HG02973 (cell line): ENCODE measurements at regions not wholly inside any gene's neighbourhood (a gene's known extent, or its start where the extent isn't known, plus 50 kb on each side); places are given as distances from the start of the nearest gene placed in this dataset.

Source experiments
- ATAC-seq: cut with Tn5 transposase; IDR thresholded peaks from one replicate; pipeline ENCODE4 v1.9.1; 2021; ENCODE audit warnings: moderate library complexity; ENCODE audit not compliant: unreplicated experiment

DNA sequence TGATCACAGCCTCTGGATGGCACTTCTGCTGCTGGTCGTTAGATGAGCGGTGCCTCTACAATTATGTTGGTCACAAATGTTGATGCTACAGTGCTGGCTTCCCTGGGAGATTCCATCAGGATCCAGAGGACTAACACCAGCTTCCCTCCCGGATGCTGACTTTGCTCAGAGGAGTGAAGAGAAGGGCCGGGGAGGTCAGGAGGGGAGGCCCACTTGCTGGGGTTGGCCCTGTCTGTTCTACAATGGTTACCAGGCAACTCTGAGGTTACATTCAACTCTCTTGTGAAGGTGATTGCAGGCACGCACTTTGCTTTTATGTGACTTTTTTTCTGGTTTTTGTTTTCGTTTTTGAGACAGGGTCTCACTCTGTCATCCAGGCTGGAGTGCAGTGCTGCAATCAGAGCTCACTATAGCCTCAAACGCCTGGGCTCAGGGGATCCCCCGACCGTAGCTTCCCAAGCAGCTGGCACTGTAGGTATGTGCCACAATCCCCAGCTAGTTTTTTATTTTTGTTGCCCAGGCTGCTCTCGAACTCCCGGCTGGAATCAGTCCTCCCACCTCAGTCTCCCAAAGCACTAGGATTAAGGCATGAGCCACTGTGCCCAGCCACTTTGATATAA, 112.5 kb downstream of the ADSS2 start:
- ATAC-seq = no peak

DNA sequence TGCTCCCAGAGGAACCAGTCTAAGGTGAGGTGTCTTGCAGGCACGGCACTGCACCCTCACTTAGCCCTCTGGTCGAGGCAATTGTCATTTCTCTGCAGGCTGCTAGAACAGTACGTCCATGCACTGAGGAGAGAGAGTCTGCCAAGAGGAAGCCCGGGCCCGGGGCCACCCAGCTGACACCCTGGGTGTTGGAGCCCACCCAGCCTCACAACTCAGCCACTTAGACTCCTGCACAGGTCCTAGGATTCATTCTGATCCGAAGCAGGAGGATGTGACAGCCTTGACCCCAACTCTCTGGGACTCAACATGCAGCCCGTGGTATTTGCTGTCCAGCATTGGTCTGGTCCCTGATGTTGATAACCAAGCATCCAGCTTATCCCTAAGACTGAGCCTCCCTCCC, 111.9 kb downstream of the ADSS2 start:
- ATAC-seq = no peak

DNA sequence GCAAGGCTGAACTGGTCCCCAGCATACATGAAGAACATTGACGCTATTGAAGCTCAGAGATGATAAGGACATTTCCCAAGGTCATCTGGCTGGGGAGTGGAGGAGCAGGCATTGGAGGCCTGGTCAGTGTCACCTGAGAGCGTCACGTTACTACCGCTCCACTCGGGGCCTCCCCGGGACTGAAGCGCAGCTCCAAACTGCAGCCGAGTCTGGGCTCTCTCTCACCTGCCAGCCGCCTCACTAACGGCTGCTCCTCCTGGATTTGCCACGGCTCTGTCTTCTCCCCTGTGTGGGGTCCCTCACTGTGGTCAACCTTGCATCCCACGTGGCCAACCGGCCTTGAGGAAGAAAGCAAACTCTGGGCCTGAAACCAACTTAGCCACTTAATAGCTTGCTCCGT, 111.3 kb downstream of the ADSS2 start:
- no peak for ATAC-seq

DNA sequence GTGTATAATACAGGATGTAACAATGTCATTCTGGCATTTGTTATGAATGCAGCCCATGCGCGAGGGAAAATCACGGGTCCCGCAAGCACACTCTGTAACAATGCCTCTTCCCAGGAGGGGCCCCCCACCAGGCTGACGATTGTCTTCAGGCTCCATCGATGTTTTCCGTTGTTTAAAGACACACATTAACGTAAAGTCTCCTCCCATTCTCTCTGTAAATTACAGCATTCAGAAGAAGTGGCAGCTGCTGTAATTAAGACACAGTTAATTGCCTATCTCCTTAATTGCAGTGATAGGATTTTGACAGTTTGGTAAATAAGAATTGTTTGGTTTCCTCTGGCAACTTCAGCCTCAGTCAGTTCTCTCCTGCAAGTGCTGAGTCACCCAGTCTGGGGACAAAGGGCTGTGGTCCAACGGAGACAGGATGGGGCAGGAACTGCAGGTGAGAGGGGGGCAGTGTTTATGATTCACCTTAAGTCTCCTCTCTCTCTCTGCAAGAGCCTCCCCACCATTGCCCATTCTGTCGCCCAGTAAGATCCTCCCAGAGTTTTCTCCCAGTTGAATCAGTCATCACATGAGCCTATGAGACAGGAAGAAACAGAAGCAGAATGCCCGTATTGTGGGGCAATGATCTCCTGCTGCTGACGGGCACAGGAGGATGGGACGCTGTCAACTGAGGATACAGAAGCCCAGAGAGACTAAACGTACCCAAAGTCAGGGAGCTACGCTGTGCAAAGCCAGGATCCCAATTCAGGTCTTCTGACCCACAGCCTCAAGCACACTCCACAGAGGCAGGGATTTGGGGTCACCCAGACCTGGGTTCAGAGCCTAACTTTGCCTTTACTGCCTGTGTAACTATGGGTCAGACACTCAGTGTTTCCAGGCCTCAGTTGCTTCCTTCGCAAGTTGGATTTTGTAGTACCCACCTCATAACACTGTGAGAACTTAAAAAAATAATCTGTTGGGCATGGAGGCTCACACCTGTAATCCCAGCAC, 110.0 kb downstream of the ADSS2 start:
- no peak for ATAC-seq

DNA sequence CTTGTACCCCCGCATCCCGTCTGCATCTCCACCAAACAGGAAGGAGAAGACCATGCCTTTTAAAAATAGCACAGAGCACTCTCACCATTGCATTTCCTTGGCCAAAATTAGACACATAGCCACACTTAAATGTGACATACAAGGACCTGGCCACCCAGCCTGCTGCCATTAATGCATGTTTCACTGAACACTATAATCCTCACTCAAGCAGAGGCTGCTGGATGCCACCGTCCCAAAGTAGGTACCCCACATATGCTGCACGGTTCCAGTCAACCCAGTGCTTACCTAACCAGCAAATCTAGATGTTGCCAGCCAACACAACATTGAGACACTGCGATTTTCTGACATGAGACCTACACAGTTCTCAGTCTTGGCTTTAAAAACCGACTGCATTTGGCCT, 107.7 kb downstream of the ADSS2 start:
- ATAC-seq = no peak

DNA sequence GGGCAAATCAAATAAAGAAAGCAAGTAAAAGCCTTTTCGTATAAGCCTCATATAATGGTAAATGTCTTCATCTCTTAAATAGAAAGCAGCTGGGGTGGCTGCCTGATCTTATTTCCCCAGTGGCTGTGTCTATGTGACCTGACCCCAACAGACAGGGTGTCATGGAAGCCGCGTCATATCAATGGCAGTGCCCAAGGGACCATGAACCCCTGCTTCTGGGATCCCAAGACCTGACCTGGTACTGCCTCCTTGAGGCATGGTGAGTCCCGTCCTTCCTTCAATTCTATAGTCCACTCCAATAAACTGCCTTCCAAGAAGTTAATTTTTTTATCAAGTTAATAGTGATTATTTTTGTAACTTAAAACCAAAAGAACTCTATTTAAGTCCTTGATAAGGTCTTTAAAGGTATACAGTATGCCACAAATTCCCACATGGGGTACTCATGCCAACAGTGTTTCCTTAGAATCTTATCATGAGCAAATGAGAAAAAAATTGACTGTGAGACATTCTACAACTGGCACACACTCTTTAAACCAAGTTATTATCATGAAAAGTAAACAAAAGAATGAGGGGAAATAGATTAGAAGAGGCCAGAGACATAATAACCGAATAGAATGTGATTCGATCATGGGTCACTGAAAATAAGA, 104.6 kb downstream of the ADSS2 start:
- ATAC-seq = no peak

DNA sequence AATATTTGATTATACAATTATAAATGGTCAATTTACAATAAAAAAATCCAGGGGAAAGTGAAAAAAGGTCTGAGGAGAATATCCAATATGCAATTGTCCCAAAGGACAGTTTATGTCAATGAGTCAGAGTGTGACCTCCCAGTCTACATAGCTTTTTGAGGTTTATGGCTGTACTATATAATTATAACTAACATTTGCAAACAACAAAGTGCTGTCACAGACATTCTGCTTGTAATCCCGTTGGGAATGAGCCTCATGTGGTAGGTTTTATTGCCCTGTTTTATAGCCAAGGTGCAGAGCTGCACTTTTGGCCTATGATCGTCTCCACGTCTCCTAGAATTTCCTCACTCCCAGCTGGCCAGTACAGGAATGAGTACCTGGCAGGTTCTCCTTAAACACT, 103.8 kb downstream of the ADSS2 start:
- ATAC-seq = no peak

DNA sequence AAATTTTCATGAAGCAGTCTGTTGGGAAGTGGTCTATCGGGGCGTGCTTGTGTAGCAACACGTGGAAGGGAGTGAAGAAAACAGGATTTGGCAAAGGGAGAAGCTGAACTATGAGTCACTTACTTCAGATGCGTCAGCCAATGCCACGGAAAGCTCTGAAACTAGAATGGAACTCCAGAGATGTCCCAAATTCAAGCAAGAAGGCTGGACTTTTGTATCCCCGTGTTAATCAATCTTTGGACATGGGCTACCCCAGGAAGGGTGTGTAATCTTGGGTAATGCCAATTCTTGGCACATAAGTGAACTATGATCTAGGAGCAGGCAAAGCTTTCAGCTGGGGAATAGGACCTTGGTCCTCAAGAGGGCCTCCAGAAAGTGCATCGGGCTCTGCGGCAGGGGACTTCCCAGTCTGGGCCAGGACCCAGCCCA, 102.6 kb downstream of the ADSS2 start:
- no peak for ATAC-seq

DNA sequence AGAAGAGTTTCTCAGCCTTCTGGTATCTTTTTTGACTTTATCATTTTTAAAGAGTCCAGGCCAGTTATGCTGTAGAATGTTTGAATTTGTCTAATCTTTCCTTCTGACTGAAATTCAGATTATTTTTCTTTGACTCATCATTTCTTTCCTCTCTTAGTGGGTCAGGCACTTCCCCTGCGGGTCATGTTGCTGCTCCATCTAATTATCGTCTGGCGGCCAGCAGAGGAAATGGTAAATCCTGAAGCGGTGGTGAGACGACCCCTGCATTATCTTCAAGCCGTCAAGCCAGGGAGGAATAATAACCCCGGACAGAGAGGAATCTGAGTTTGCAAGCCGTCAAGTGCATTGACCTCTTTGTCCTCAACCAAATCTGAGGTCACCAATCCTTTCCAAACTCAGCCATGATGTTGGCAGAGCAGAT, 102.1 kb downstream of the ADSS2 start:
- ATAC-seq = peak; percentile 3

DNA sequence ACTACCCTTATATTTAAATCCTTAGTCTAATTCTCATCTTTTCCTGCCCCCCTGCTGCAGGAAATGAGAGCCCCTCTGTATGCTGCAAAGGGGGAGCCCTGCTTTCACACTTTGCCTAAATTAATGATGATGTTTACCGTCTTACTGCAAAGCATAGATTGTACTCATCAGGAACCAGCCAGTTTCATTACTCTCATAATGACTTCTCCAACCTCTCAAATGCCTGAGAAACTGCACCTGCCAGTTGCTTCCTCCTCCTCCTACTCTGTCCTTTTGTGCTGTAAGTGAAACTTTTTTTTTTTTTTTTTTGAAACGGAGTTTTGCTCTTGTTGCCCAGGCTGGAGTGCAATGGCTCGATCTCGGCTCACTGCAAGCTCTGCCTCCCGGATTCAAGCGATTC, 101.7 kb downstream of the ADSS2 start:
- peak; percentile 84 for ATAC-seq

DNA sequence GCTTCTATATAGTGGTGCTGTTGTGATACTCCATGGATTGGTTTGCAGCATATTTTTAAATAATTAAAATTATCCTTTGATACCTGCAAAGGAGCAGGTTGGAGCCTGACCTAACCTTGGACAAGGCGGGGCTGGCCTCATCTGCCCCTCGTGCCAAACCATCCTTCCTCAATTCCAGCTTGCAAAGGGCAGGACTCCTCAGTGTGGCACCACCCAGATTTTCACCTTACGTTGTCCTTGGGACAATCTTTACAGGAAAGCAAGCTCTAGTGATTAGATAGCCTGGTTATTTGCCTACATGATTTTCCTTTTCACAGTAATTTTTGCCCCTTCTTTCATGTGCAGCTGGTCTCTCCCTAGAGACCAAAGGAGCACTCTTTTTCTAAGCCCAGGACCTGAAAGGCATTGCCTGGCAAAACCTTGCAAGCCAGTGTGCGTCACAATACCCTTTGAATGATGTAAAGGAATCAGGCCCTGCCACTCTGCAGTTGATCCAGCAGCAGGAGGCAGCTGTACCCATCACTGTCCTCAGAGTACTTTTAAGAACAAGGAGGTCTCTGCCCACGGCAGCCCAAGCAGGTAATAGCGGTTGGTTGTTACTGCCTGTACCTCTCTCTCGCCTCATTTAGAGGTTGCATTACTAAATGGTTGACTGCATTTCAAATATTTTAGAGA, 99.4 kb downstream of the ADSS2 start:
- ATAC-seq = no peak

DNA sequence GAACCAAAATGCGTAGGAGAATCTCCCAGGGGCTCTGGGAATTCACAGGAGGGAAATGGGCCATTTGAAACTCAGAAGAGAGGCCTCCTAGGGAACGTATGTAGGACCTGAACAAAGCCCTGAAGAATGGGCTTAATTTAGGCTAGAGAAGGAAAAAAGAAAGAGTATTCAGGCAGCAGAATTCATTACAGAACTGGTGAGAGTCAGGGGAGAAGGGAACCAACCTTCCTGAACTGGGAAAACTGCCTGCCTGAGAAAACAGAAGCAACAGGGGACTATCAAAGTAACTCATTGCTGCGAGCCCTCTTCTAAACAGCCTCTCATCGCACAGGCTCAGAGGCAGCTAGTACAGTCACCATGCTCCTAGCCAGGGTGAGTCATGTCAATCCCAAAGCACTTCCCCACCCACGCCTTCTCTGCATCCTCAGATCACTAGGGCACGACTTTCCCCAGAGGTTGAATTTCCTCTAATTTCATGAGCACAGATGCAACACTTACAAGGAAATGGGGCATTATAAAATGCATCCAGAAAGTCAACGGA, 98.1 kb downstream of the ADSS2 start:
- peak; percentile 49 for ATAC-seq

DNA sequence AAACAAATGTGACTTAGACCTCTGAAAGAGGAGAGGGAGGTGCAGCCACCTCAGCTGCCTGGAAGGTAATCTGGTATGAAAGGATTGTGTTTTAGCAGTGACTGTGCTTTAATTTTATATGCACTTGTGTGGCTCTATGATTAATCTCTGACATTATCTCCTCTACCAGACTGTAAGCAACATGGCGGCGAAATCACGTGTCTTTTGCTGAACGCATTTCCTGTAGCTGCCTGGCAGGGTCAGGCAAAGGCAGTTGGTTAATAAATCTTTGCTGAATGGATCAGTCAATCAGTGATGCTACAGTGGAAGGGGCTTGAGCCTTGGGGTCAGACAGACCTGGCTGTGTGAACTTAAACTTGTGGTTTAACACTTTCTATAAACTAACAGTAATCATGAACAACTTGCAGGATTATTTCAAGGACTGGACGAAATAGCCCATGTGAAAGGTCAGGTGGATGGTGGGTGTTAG, 96.9 kb downstream of the ADSS2 start:
- ATAC-seq = no peak

DNA sequence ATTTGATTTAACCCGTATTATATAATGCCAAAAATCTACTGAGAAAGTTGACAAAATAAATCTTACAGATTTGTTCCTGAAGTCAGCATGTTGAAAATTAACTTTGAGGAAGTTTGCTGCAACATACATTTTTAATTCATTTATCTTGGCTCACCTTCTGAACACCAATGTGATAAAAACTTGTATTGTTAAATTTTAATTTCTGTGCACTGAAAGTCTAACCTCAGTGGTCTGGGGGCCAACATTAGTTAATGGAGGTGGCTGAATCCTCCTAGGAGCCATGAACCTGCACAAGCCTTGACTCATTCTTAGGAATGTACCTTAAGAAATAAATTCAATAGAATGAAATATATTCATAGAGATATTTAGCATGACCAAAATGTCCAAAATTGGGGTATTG, 95.3 kb downstream of the ADSS2 start:
- no peak for ATAC-seq
